IPS DF 4.7 (cell line): ENCODE measurements at regions not wholly inside any gene's neighbourhood (a gene's known extent, or its start where the extent isn't known, plus 50 kb on each side); places are given as distances from the start of the nearest gene placed in this dataset.
"Not testable (repeated sequence)": the region's sequence is repeated elsewhere in the genome, so short reads cannot be mapped to it uniquely, and the experiment has no call there.

Experiments
- DNase-seq: peaks from one replicate; pipeline ENCODE4 v3.0.0-alpha.2; 2013; ENCODE audit warnings: low spot score; ENCODE audit errors: extremely low read depth

DNA sequence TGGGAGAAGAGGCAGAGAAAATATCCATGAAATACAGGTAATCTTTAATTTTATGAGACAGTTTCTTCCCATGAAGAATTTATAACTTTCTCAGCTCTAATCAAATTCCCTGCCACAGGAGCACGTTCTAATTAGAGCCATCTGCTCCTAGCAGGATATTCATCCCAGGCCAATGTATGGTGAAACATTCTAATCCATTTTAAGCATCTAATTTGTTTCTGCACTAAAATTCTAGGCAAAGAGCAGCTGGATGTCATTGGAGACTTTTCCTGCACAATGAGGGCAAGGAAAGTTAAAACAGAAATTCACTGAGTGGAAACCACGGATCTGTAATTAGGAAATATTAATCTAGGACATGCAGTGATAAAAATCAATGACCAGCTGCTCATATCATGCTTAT lies 107.7 kb upstream of the ZFP42 start:
- no peak for DNase-seq

GRCh38 chr4:187889651-187890050 lies 105.9 kb upstream of the ZFP42 start:
- no peak for DNase-seq

DNA sequence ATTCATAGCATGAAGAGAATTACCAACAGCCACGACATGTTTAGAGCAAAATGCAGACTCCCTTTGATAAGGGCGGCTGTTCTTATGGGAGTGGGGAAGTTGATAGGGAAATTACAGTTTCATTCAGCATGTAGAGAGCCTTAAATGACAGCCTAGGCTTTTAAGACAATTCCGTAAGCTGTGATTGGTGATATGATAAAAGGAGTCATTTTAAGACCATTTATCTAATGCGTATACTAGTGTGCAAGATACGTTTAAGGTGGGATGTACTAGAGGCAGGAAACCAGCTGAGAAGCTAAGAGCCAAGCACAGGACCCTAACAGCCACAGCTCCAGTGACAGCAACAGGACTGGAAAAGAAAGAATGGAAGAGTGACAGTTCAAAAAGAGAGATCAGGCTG lies 102.2 kb upstream of the ZFP42 start:
- DNase-seq: no peak

DNA sequence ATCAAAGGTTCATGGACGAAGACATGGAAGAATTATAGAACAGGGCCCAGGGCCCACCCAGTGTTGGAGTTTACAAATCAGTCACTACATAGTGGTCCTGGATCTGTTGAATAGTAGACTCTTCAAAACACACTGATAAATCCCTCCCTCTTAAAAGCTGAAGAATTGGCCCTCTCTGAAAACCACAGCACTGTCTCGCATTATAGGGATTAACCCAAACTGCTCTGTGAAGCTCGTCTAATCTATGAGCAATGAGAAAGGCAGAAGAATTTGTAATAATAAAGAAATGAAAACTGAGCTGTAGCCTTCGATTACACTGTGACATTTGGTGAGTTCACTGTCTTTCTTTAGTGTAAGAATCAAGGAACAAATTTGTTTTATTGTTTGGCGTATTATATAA lies 92.5 kb upstream of the ZFP42 start:
- no peak for DNase-seq

GRCh38 chr4:187903700-187904099 lies 91.9 kb upstream of the ZFP42 start:
- DNase-seq: no peak

DNA sequence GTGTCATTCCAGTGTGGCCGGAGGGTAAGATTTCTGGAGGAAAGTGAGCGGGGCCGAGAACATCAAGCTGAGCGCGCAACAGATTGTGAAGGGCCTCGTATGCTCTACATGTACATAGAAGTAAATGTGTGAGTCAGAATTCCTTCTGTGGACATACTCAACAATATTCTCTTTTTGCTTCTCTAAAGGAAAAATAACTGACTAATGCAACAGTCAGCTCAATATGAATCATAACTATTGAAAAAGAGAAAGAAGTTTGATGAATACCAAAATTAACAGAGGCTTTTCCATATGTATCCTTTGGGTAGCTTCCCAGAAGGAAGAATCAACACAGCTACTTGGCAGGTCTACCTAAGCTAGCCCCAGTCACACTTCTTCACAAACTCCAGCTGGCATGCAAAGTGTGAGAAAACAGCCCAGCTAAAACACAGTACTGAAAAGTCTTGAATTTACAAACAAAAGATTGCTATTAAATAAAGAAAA lies 87.5 kb upstream of the ZFP42 start:
- no peak for DNase-seq

DNA sequence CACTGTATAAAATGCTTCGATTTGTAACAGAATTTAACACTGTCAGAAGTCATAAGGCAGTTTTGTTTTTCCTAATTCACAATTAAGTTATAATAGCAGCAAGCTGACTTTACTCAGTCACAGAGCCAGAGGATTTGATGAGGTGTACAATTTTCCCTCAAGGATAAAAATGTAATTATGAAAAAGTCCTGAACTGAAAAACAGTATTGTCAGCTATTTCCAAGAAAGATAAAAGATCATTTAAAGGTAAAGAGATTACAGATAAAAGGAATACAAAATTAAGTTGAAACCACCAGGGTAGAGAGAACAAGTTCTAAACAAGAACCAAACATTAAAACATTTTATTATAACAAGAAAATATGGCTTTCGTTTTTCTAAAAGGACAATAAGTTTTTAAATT lies 86.8 kb upstream of the ZFP42 start:
- DNase-seq: no peak

- no peak for DNase-seq
Measured at GRCh38 chr4:187910741-187911140, 84.8 kb upstream of the ZFP42 start.

- not testable (repeated sequence) for DNase-seq
Measured at GRCh38 chr4:187915406-187915805, 80.2 kb upstream of the ZFP42 start.

DNA sequence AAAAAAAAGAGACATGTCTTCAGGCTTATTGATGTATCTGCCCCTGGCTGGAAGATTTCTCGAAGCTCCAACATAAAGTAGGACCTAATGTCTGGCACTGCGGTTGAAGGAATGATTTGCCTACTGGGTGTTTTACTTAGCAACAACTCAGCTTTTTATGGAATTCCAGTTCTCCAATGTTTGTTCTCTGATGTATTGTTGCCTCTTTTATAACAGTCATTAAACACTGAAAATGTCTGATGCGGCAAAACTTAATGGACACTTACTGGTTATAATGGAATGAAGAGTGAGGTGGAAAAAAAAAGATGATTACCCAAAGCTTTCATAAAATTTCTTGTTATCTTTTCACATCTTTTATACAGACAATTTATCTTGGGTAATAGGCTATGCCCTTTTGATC lies 75.6 kb upstream of the ZFP42 start:
- DNase-seq: no peak

- no peak for DNase-seq
Measured at GRCh38 chr4:187921946-187922623, 73.5 kb upstream of the ZFP42 start.

DNA sequence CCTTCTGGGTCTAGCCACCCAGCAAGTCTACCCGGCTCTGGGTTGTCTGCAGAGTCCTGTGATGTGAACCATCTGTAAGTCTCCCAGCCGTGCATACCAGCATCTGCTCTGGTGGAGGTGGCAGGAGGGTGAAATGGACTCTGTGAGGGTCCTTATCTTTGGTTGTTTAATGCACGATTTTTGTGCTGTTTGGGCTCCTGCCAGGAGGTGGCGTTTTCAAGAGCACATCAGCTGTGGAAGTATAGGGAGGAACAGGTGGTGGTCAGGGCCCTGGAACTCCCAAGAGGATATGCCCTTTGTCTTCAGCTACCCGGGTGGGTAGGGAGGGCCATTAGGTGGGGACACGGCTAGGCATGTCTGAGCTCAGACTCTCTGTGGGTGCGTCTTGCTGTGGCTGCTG lies 66.5 kb upstream of the ZFP42 start:
- DNase-seq: peak; percentile 44

GRCh38 chr4:187934766-187935165 lies 60.8 kb upstream of the ZFP42 start:
- no peak for DNase-seq

- no peak for DNase-seq
Measured at GRCh38 chr4:187937557-187937956, 58.0 kb upstream of the ZFP42 start.

- DNase-seq: no peak
Measured at GRCh38 chr4:187940299-187940698, 55.3 kb upstream of the ZFP42 start.

DNA sequence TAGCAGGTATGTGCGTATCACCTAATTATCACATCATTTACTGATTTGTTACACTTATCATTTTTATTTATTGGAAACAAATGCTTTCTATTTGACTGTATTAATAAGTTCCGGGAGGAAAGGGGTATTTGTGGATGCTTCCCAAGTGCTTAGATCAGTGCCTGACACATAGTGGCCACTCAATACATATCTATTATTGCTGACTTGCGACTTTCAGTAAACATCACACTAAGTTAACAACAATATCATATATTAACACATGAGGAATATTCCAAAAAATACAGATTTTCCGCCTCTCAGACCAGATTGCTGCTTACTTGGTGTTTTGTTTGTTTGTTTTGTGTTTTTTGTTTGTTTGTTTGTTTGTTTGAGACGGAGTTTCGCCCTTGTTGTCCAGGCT lies 52.6 kb upstream of the ZFP42 start:
- no peak for DNase-seq

GRCh38 chr4:187944179-187944578 lies 51.4 kb upstream of the ZFP42 start:
- no peak for DNase-seq
